NB4 (cell line): ENCODE measurements at regions not wholly inside any gene's neighbourhood (a gene's known extent, or its start where the extent isn't known, plus 50 kb on each side); places are given as distances from the start of the nearest gene placed in this dataset.

Experiments used
- CTCF ChIP-seq: IDR thresholded peaks from one replicate; pipeline ENCODE4 v1.5.1; 2012; ENCODE audit warnings: low read depth, low read length
- MYC ChIP-seq: IDR thresholded peaks from 2 replicates; pipeline ENCODE4 v1.6.1; 2011; ENCODE audit warnings: low read depth, low read length

DNA sequence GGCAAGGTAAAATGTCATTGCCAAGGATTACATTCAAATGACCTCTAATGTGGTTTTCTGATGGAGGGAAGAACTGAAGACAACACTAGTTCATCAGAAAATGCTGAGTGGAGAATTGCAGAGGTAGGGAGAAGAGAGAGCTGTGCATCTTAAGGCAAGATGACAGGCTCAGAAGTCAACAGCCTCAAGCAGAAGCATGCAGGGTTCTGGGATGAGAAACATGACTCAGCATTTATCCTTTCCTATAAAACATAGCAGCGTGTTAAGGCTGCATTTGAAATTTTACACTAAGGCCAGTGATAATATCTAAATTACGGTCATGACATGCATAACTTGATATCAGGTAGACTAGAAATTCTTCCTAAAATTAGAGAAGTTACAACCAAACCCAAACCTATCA lies 53.7 kb upstream of the DYRK2 start:
- TF ChIP-seq CTCF (no peak), MYC (no peak)
